Lung microvascular endothelial cell (primary cell): ENCODE measurements at regions not wholly inside any gene's neighbourhood (a gene's known extent, or its start where the extent isn't known, plus 50 kb on each side); places are given as distances from the start of the nearest gene placed in this dataset.

Source experiments
- DNase-seq, 2 donors: peaks; one replicate each; pipeline versions ENCODE4 v3.0.0 to v3.0.0-alpha.2; 2010; ENCODE audit warnings: low read depth in 2 of 2

- DNase-seq = no peak
Observed at GRCh38 chr11:70843906-70844305, 408.5 kb downstream of the SHANK2 start.

- DNase-seq = no peak
Observed at GRCh38 chr11:70844387-70844786, 408.0 kb downstream of the SHANK2 start.

GRCh38 chr11:70845591-70846041, 406.8 kb downstream of the SHANK2 start:
- DNase-seq = no peak

- DNase-seq = no peak
Observed at GRCh38 chr11:70846781-70847655, 405.4 kb downstream of the SHANK2 start.

GRCh38 chr11:70848243-70848750, 404.1 kb downstream of the SHANK2 start:
- no peak for DNase-seq

- no peak for DNase-seq
Observed at GRCh38 chr11:70849031-70849430, 403.3 kb downstream of the SHANK2 start.

GRCh38 chr11:70851308-70851707, 401.1 kb downstream of the SHANK2 start:
- no peak for DNase-seq

- DNase-seq = no peak
Observed at GRCh38 chr11:70851907-70852306, 400.5 kb downstream of the SHANK2 start.

GRCh38 chr11:70853068-70853769, 399.2 kb downstream of the SHANK2 start:
- DNase-seq = no peak

GRCh38 chr11:70853770-70854108, 398.6 kb downstream of the SHANK2 start:
- DNase-seq = no peak

- DNase-seq = no peak
Observed at GRCh38 chr11:70854201-70854600, 398.2 kb downstream of the SHANK2 start.

GRCh38 chr11:70854901-70855556, 397.3 kb downstream of the SHANK2 start:
- no peak for DNase-seq

- DNase-seq = no peak
Observed at GRCh38 chr11:70857894-70858293, 394.5 kb downstream of the SHANK2 start.

- DNase-seq = no peak
Observed at GRCh38 chr11:70859180-70859579, 393.2 kb downstream of the SHANK2 start.

- DNase-seq = no peak
Observed at GRCh38 chr11:70860888-70861287, 391.5 kb downstream of the SHANK2 start.

GRCh38 chr11:70861559-70861958, 390.8 kb downstream of the SHANK2 start:
- DNase-seq = no peak

- DNase-seq = no peak
Observed at GRCh38 chr11:70862093-70862492, 390.3 kb downstream of the SHANK2 start.

GRCh38 chr11:70863186-70863585, 389.2 kb downstream of the SHANK2 start:
- no peak for DNase-seq

- no peak for DNase-seq
Observed at GRCh38 chr11:70863993-70864392, 388.4 kb downstream of the SHANK2 start.

GRCh38 chr11:70865356-70865755, 387.0 kb downstream of the SHANK2 start:
- DNase-seq = no peak

GRCh38 chr11:70866834-70867233, 385.5 kb downstream of the SHANK2 start:
- no peak for DNase-seq
